Activated CD8-positive, alpha-beta T cell treated with anti-CD3 and anti-CD28 coated beads for 36 hours (primary cell): ENCODE measurements at regions not wholly inside any gene's neighbourhood (a gene's known extent, or its start where the extent isn't known, plus 50 kb on each side); places are given as distances from the start of the nearest gene placed in this dataset.
"Not testable (repeated sequence)": the region's sequence is repeated elsewhere in the genome, so short reads cannot be mapped to it uniquely, and the experiment has no call there.

Experiments used
- ATAC-seq: fragments of 200-7000 bp; cut with Tn5 transposase; one replicate; pipeline ENCODE4 v1.10.0; 2021; ENCODE audit warnings: mild to moderate bottlenecking, moderate library complexity
- CTCF ChIA-PET: fragments of 350-600 bp; sonication (Branson Sonifier 250); formaldehyde crosslinking; loops from one replicate; lab custom pipeline; 2021; ENCODE audit warnings: antibody characterized with exemption; lab: Charles Lee
- POLR2A ChIA-PET: fragments of 350-600 bp; sonication (Branson Sonifier 250); formaldehyde crosslinking; loops from one replicate; lab custom pipeline; 2021; ENCODE audit warnings: antibody characterized with exemption; lab: Charles Lee
- DNase-seq: peaks from one replicate; pipeline ENCODE4 v3.0.0-alpha.2; 2020
- H3K27ac Mint-ChIP-seq: one replicate; pipeline ENCODE4 v1.8.0; 2021; ENCODE audit warnings: mild to moderate bottlenecking, mixed read lengths
- H3K27me3 Mint-ChIP-seq: one replicate; pipeline ENCODE4 v1.8.0; 2021; ENCODE audit warnings: mixed read lengths
- H3K36me3 Mint-ChIP-seq: one replicate; pipeline ENCODE4 v1.8.0; 2021; ENCODE audit warnings: low read depth, mixed read lengths
- H3K4me1 Mint-ChIP-seq: one replicate; pipeline ENCODE4 v1.8.0; 2021; ENCODE audit warnings: low read depth, mixed read lengths
- H3K4me3 Mint-ChIP-seq: one replicate; pipeline ENCODE4 v1.8.0; 2021; ENCODE audit warnings: mild to moderate bottlenecking, moderate library complexity, mixed read lengths
- H3K9me3 Mint-ChIP-seq: one replicate; pipeline ENCODE4 v1.8.0; 2021; ENCODE audit warnings: mixed read lengths
- intact Hi-C: fragments of 100-400 bp; cut with micrococcal nuclease; formaldehyde crosslinking; loops from one replicate; pipeline ENCODE4 v1.10.0; 2022
- TF ChIP-seq, protein P1 (sequence below): fragments of 200-600 bp; IDR thresholded peaks from one replicate; pipeline ENCODE4 v1.8.0; 2022; ENCODE audit warnings: antibody characterized with exemption, mild to moderate bottlenecking

DNA sequence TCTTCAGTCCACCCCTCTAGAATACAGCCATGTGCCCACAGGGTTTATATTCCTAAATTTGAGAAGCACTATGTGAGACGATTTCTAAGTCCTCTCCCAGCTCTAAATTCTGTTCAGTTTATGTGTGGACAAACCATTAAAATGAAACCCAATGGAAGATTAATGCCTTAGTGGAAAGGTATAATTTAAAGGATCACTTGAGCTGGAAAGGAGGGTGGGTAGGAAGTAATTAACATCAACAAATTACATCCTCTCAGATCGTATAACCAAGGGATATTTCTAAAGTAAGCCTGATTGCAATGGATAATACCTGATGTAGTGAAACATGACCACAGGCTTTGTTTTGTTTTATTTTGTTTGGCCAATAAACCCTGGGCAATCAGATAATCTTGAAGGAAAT lies 511.0 kb upstream of the COBL start:
- no peaks in the 10 kb centered on the region for H3K27me3 Mint-ChIP-seq
- DNase-seq (no peak), ATAC-seq (no peak)
- H3K9me3 Mint-ChIP-seq = peaks cover 20% of the 10 kb centered on the region
- H3K4me3 Mint-ChIP-seq = no peak overlapping the region
- no peaks in the 10 kb centered on the region for H3K4me1 Mint-ChIP-seq
- no peak overlapping the region for H3K27ac Mint-ChIP-seq
- intact Hi-C loops = no loop called here
- TF ChIP-seq, protein P1, sequence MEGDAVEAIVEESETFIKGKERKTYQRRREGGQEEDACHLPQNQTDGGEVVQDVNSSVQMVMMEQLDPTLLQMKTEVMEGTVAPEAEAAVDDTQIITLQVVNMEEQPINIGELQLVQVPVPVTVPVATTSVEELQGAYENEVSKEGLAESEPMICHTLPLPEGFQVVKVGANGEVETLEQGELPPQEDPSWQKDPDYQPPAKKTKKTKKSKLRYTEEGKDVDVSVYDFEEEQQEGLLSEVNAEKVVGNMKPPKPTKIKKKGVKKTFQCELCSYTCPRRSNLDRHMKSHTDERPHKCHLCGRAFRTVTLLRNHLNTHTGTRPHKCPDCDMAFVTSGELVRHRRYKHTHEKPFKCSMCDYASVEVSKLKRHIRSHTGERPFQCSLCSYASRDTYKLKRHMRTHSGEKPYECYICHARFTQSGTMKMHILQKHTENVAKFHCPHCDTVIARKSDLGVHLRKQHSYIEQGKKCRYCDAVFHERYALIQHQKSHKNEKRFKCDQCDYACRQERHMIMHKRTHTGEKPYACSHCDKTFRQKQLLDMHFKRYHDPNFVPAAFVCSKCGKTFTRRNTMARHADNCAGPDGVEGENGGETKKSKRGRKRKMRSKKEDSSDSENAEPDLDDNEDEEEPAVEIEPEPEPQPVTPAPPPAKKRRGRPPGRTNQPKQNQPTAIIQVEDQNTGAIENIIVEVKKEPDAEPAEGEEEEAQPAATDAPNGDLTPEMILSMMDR = no peak
- POLR2A ChIA-PET = no interaction called here
- no peaks in the 10 kb centered on the region for H3K36me3 Mint-ChIP-seq
- CTCF ChIA-PET = no interaction called here

DNA sequence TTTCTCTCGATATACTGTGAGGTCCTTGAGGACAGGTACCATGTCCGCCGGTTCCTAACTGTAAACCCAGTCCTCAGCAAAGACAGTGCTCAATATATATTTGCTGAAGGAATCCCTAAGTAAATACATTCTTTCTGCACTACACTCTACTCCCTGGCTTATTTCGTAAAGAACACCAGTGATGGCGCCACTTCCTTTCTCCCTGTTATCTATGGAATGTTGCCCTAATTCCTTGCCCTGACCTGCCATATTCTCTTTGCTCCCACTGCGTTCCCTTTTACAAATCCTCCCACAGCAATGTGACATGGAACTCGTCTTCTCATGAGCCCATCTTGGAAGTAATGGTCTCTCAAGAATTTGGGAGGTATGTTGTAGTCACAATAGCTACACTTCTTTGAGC lies 507.4 kb upstream of the COBL start:
- Mint-ChIP-seq H3K9me3 (peaks cover 12% of the 10 kb centered on the region), H3K36me3 (no peaks in the 10 kb centered on the region), H3K27ac (no peak overlapping the region), H3K4me3 (no peak overlapping the region), H3K27me3 (no peaks in the 10 kb centered on the region), H3K4me1 (no peaks in the 10 kb centered on the region)
- no peak for DNase-seq
- CTCF ChIA-PET = no interaction called here
- POLR2A ChIA-PET = no interaction called here
- ATAC-seq = no peak
- intact Hi-C loops = no loop called here
- TF ChIP-seq, protein P1 = no peak

DNA sequence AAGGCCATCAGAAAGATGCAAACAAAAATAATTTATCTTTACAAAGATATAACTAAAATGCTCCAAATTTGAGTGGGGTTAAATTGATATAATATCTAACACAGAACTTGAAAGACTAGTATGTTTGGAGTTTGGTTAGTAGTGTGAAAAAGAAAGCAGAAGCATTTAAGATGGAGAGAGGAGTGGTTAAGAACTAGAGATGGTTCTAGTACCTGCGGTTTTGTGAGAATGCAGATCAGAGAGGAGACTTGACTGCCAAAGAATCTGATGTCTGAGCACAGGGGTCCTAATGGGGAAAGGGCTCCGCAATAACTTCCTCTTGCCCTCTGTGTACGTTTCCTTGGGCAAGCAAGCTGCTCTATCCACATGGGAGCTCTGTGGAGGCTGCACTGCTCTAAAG lies 506.8 kb upstream of the COBL start:
- Mint-ChIP-seq H3K27ac (no peak overlapping the region), H3K36me3 (no peaks in the 10 kb centered on the region), H3K4me3 (no peak overlapping the region), H3K27me3 (no peaks in the 10 kb centered on the region), H3K9me3 (peaks cover 9% of the 10 kb centered on the region), H3K4me1 (no peaks in the 10 kb centered on the region)
- ChIA-PET CTCF (no interaction called here), POLR2A (no interaction called here)
- intact Hi-C loops = no loop called here
- ATAC-seq (no peak), DNase-seq (no peak)
- TF ChIP-seq, protein P1 = no peak

DNA sequence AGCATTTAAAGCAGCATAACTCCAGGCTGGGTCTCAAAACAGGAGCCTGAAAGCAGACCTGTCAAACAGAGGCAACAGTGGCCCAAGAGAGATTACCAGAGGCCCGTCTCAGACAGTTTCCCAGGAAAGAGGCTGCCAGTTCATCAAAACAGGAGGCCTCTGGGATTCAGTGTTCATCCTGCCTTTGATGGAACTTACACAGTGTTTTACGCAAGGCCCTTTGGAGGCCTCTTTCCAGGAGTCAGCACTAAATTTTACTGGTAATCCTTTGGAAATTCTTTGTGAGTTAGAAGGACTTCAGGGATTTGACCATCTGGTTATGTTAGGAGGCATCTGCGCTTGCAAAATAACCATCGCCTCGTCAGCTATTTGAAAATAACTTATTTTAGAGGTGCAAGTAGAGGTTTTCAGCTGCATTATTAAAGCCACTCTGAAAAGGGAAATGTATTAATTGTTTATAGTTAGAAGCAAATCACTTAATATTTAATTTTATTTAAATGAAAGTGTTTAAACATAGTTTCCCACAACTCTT lies 501.2 kb upstream of the COBL start:
- ATAC-seq (no peak), DNase-seq (no peak)
- ChIA-PET POLR2A (no interaction called here), CTCF (no interaction called here)
- intact Hi-C loops = no loop called here
- Mint-ChIP-seq H3K4me1 (no peaks in the 10 kb centered on the region), H3K4me3 (no peak overlapping the region), H3K27me3 (no peaks in the 10 kb centered on the region), H3K9me3 (peaks cover 6% of the 10 kb centered on the region), H3K27ac (no peak overlapping the region), H3K36me3 (no peaks in the 10 kb centered on the region)
- TF ChIP-seq, protein P1 = no peak

DNA sequence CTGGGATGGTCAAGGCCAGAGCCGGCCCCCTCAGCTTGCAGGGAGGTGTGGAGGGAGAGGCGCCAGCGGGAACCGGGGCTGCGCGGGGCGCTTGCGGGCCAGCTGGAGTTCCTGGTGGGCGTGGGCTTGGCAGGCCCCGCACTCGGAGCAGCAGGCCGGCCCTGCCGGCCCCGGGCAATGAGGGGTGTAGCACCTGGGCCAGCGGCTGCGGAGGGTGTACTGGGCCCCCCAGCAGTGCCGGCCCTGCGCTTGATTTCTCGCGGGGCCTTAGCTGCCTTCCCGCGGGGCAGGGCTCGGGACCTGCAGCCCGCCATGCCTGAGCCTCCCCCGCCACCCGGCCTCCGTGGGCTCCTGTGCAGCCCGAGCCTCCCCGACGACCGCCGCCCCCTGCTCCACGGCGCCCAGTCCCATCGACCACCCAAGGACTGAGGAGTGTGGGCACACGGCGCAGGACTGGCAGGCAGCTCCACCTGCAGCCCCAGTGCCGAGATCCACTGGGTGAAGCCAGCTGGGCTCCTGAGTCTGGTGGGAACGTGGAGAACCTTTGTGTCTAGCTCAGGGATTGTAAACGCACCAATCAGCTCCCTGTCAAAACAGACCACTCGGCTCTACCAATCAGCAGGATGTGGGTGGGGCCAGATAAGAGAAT lies 489.3 kb upstream of the COBL start:
- H3K27me3 Mint-ChIP-seq, intact Hi-C loops: not testable (repeated sequence)

More for the DNA sequence above, 489.3 kb upstream of the COBL start:
- CTCF ChIA-PET, DNase-seq, H3K27ac Mint-ChIP-seq, H3K9me3 Mint-ChIP-seq, H3K4me3 Mint-ChIP-seq, H3K36me3 Mint-ChIP-seq, H3K4me1 Mint-ChIP-seq, ATAC-seq, POLR2A ChIA-PET: not testable (repeated sequence)
